Inflammatory macrophage treated with lipopolysaccharide for 1 hour (primary cell): ENCODE measurements at regions not wholly inside any gene's neighbourhood (a gene's known extent, or its start where the extent isn't known, plus 50 kb on each side); places are given as distances from the start of the nearest gene placed in this dataset.

ENCODE experiments used
- DNase-seq, 2 donors: peaks; one replicate each; pipeline ENCODE4 v3.0.0-alpha.2; 2020 to 2022

- no peak for DNase-seq
Measured at GRCh38 chr10:78794736-78795455, 273.9 kb upstream of the ZMIZ1 start.

- DNase-seq = no peak
Measured at GRCh38 chr10:78798976-78799730, 269.6 kb upstream of the ZMIZ1 start.

GRCh38 chr10:78800006-78800405 is 268.8 kb upstream of the ZMIZ1 start:
- DNase-seq = no peak

- DNase-seq = no peak
Measured at GRCh38 chr10:78800535-78801320, 268.0 kb upstream of the ZMIZ1 start.

- no peak for DNase-seq
Measured at GRCh38 chr10:78802431-78802830, 266.3 kb upstream of the ZMIZ1 start.

GRCh38 chr10:78802866-78803265 is 265.9 kb upstream of the ZMIZ1 start:
- DNase-seq = no peak

GRCh38 chr10:78803710-78804109 is 265.1 kb upstream of the ZMIZ1 start:
- DNase-seq = no peak

GRCh38 chr10:78804411-78805032 is 264.2 kb upstream of the ZMIZ1 start:
- DNase-seq = no peak

- no peak for DNase-seq
Measured at GRCh38 chr10:78805176-78805575, 263.6 kb upstream of the ZMIZ1 start.

GRCh38 chr10:78806681-78807221 is 262.0 kb upstream of the ZMIZ1 start:
- peak; percentile 4 to 60 for DNase-seq

- no peak for DNase-seq
Measured at GRCh38 chr10:78807504-78808203, 261.1 kb upstream of the ZMIZ1 start.

GRCh38 chr10:78808286-78808685 is 260.5 kb upstream of the ZMIZ1 start:
- DNase-seq = no peak

- DNase-seq = peak in 1 of 2 donors; percentile 58
Measured at GRCh38 chr10:78808736-78809367, 259.9 kb upstream of the ZMIZ1 start.

GRCh38 chr10:78811174-78811573 is 257.6 kb upstream of the ZMIZ1 start:
- DNase-seq = no peak

- DNase-seq = no peak
Measured at GRCh38 chr10:78812571-78813318, 256.0 kb upstream of the ZMIZ1 start.

- no peak for DNase-seq
Measured at GRCh38 chr10:78813526-78813925, 255.2 kb upstream of the ZMIZ1 start.

GRCh38 chr10:78813998-78814399 is 254.8 kb upstream of the ZMIZ1 start:
- no peak for DNase-seq

GRCh38 chr10:78814407-78814806 is 254.4 kb upstream of the ZMIZ1 start:
- DNase-seq = no peak

GRCh38 chr10:78815702-78816334 is 252.9 kb upstream of the ZMIZ1 start:
- no peak for DNase-seq

- peak; percentile 17 to 21 for DNase-seq
Measured at GRCh38 chr10:78817361-78817760, 251.4 kb upstream of the ZMIZ1 start.
